Kidney capillary endothelial cell (primary cell): ENCODE measurements at regions not wholly inside any gene's neighbourhood (a gene's known extent, or its start where the extent isn't known, plus 50 kb on each side); places are given as distances from the start of the nearest gene placed in this dataset.

ENCODE experiments used
- DNase-seq: peaks from one replicate; pipeline ENCODE4 v3.0.0-alpha.2; 2018; ENCODE audit warnings: low spot score

DNA sequence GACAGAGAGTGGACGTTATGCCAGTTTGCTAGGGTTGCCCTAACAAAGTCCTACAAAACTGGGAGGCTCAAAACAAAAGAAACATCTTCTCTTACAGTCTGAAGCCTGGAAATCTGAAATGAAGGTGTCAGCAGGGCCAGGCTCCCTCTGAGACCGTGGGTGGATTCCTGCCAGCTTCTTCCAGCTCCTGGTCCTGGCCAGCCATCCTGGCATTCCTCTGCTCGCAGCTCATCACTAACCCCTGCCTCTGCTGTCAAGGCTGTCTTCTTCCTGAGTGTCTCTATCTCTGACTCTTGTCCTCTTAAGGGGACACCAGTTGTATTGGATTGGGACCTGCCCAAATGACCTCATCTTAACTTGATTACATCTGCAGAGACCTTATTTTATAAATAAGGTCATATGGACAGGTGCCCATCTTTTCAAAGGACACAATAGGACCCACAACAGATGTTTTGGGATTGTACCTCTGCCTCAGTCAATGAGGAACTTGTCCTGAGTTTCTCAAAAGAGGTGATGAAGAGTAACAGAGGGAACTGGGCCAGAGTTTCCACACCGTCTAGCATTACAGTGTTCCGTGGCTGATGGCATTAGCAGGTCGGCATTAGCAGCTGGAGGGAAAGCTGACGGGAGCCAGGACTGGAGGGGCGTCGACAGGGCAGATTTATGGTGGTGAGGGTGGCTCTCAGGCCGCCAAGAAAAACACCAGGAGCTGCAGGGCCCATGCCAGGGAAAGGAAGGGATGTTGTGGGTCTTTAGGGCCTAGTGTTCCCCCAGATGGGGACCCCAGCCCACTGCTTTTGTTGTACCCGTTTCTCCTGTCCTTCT lies 157.3 kb downstream of the TBXT start:
- DNase-seq, result no peak

GRCh38 chr6:166009385-166010031 lies 158.1 kb downstream of the TBXT start:
- no peak for DNase-seq

GRCh38 chr6:166008441-166009369 lies 158.9 kb downstream of the TBXT start:
- no peak for DNase-seq

GRCh38 chr6:166007349-166008263 lies 160.0 kb downstream of the TBXT start:
- DNase-seq, result no peak

GRCh38 chr6:166006900-166007301 lies 160.8 kb downstream of the TBXT start:
- no peak for DNase-seq

GRCh38 chr6:166005944-166006899 lies 161.4 kb downstream of the TBXT start:
- DNase-seq, result no peak

- no peak for DNase-seq
Observed at GRCh38 chr6:166005401-166005943, 162.2 kb downstream of the TBXT start.

GRCh38 chr6:166004876-166005275 lies 162.8 kb downstream of the TBXT start:
- no peak for DNase-seq

- no peak for DNase-seq
Observed at GRCh38 chr6:166004471-166004870, 163.2 kb downstream of the TBXT start.

GRCh38 chr6:166003569-166003968 lies 164.1 kb downstream of the TBXT start:
- no peak for DNase-seq

GRCh38 chr6:166001359-166001758 lies 166.3 kb downstream of the TBXT start:
- DNase-seq, result no peak

DNA sequence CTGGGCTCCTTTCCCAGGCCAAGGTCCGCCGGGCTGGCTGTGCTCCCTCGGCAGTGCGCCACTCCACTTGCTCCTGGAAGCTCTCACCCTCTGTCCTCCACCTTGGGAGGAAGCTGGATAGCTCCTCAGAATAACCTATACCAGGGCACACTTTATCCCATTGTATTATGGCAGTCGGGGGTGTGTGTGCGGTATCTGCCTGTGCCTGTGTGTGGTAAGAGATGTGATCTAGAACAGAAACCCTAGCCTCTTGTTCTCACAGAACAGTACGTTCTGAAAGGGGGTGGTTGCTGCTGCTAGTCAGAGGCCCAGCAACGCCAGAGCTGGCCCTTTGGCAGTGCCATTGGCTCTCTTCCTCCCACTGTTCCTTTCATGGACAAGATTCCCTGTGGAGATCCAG lies 168.4 kb downstream of the TBXT start:
- DNase-seq, result no peak

GRCh38 chr6:165998072-165998471 lies 169.6 kb downstream of the TBXT start:
- no peak for DNase-seq

GRCh38 chr6:165991341-165991740 lies 176.3 kb downstream of the TBXT start:
- no peak for DNase-seq

GRCh38 chr6:165990216-165990615 lies 177.4 kb downstream of the TBXT start:
- DNase-seq, result no peak

DNA sequence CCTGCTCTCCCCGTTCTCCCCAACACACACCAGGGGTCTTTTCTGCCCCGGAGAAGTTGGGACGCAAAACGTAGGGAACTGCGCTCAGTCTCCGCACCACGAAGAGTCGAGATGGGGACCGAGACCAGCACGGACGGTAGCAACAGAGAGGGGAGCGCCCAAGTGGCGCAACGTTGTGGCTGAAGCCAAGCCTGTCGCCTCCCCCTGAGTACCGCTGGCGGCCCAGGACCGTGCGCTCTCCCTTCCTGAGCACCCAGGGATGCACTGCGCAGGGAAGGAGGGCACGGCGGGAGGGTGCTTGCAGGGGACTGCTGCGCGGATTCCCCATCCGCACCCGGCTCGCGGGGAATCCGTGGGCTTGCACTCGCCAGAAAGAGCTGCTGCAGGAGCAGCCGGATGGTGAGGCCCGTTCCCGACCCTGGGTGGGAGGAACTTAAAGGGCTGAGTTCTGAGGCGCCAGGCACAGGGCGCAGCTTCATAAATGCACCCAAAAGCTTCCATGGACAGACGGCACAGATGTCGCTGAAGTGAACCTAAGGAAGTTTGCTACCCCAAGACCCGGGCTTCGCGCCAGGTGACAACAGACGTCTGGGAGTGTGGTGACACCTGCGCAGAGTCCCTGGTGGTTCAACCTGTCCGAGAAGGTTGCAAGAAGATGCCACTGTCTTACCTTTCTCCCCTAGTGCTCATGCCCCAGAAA lies 178.7 kb downstream of the TBXT start:
- no peak for DNase-seq

- DNase-seq, result no peak
Observed at GRCh38 chr6:165988302-165988756, 179.3 kb downstream of the TBXT start.

- DNase-seq, result no peak
Observed at GRCh38 chr6:165987483-165988301, 180.0 kb downstream of the TBXT start.
